Esophagus squamous epithelium (tissue), 5 donors: ENCODE measurements at regions not wholly inside any gene's neighbourhood (a gene's known extent, or its start where the extent isn't known, plus 50 kb on each side); places are given as distances from the start of the nearest gene placed in this dataset.
"Not testable (repeated sequence)": the region's sequence is repeated elsewhere in the genome, so short reads cannot be mapped to it uniquely, and the experiment has no call there.

Experiments used
- DNase-seq: peaks from one replicate; lab custom pipeline; 2025; lab: John Stamatoyannopoulos, UW
- H3K27ac ChIP-seq, 4 donors: fragments of 200-600 bp; sonication (generic); one replicate each; pipeline ENCODE4 v1.5.1; 2016 to 2019; ENCODE audit warnings: mild to moderate bottlenecking in 1 of 4
- H3K27me3 ChIP-seq, 4 donors: fragments of 200-600 bp; sonication (generic); 1 replicate in 3 of 4; 2 replicates in 1 of 4; pipeline versions ENCODE4 v1.5.1 to v1.6.0; 2017 to 2021; ENCODE audit warnings: antibody characterized with exemption in 1 of 4
- H3K36me3 ChIP-seq, 3 donors: fragments of 200-600 bp; sonication (generic); one replicate each; pipeline ENCODE4 v1.5.1; 2016 to 2019
- H3K4me1 ChIP-seq, 3 donors: fragments of 200-600 bp; sonication (generic); one replicate each; pipeline ENCODE4 v1.5.1; 2017 to 2019
- H3K4me3 ChIP-seq, 4 donors: fragments of 200-600 bp; sonication (generic); 1 replicate in 3 of 4; 2 replicates in 1 of 4; pipeline ENCODE4 v1.5.1; 2016 to 2019; ENCODE audit warnings: mild to moderate bottlenecking in 2 of 4, moderate library complexity in 1 of 4
- H3K9me3 ChIP-seq, 3 donors: fragments of 200-600 bp; sonication (generic); one replicate each; pipeline ENCODE4 v1.5.1; 2016 to 2019
- CTCF ChIP-seq, 6 experiments: fragments of 450-650 bp in 4 of 6; fragments of 200-600 bp in 2 of 6; sonication (generic) in 2 of 6; IDR thresholded peaks; one replicate each; pipeline ENCODE4 v1.5.1; 2016 to 2019; ENCODE audit warnings: antibody characterized with exemption in 6 of 6, mild to moderate bottlenecking in 4 of 6, moderate library complexity in 4 of 6
- POLR2A ChIP-seq, 4 donors: fragments of 450-650 bp; IDR thresholded peaks; one replicate each; pipeline ENCODE4 v1.6.1; 2017; ENCODE audit warnings: antibody characterized with exemption in 4 of 4, mild to moderate bottlenecking in 4 of 4, moderate library complexity in 3 of 4
- WGBS, 2 donors: methylation state at CpG; one replicate each; pipeline ENCODE4 v1.1.5; 2018; 5-methylcytosine and 5-hydroxymethylcytosine counted together
- intact Hi-C: fragments of 100-400 bp; cut with DNase I; formaldehyde crosslinking; loops from one replicate; pipeline ENCODE4 v1.15.0; 2022
- donor health status: DM: yes; HTN: yes; CAD: no.

- Histone ChIP-seq H3K27ac (no peak overlapping the region), H3K27me3 (peaks cover 0 to 15% (median 0%) of the 10 kb centered on the region in 4 donors), H3K4me1 (no peaks in the 10 kb centered on the region), H3K9me3 (no peaks in the 10 kb centered on the region), H3K36me3 (no peaks in the 10 kb centered on the region), H3K4me3 (no peak overlapping the region)
- intact Hi-C loops = no loop called here
- DNase-seq = no peak
- WGBS, 2 donors = 81 to 95% methylated on average over 3 of the region's 3 CpGs
- TF ChIP-seq POLR2A (IDR thresholded peaks at IDR 0.05) (no peak), CTCF (IDR thresholded peaks at IDR 0.05) (no peak)
These were observed 241.7 kb upstream of the HDAC4 start for GRCh38 chr2:239642406-239643004.

DNA sequence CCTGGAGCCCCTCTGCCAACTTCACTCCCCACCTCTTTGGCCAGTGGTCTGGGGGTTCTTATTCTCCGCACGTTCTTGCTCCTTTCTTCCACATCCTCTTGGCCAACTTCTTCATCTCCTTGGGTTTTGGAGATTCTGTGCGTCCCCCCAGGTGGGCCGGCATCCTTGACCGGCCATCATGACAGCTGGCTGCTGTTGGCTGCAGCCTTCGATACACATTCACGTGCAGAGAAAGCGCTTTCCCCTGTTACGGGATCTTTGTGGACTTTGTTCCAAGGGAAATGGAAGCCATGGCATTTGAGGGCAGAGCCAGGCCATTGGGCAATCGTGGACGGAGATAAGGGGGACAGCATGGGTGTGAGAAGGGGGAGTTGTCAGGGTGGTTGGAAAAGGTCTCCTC is 241.1 kb upstream of the HDAC4 start:
- 83 to 93% methylated on average over 4 to 5 of the region's 11 CpGs for WGBS, 2 donors
- DNase-seq, H3K9me3 ChIP-seq, H3K4me1 ChIP-seq, H3K4me3 ChIP-seq, H3K27ac ChIP-seq, H3K36me3 ChIP-seq, intact Hi-C loops: not testable (repeated sequence)
- peaks cover 0 to 16% (median 0%) of the 10 kb centered on the region in 4 donors for H3K27me3 ChIP-seq

GRCh38 chr2:239640676-239641578 is 240.1 kb upstream of the HDAC4 start:
- Histone ChIP-seq H3K4me1 (no peaks in the 10 kb centered on the region), H3K27me3 (peaks cover 0 to 11% (median 0%) of the 10 kb centered on the region in 4 donors), H3K27ac (no peak overlapping the region), H3K9me3 (peaks cover 0 to 6% (median 0%) of the 10 kb centered on the region in 3 donors), H3K4me3 (no peak overlapping the region), H3K36me3 (no peaks in the 10 kb centered on the region)
- intact Hi-C loops = no loop called here
- TF ChIP-seq CTCF (IDR thresholded peaks at IDR 0.05) = no peak
- no peak for TF ChIP-seq POLR2A (IDR thresholded peaks at IDR 0.05)
- WGBS, 2 donors = 78 to 90% methylated on average over 8 to 10 of the region's 16 CpGs
- no peak for DNase-seq

DNA sequence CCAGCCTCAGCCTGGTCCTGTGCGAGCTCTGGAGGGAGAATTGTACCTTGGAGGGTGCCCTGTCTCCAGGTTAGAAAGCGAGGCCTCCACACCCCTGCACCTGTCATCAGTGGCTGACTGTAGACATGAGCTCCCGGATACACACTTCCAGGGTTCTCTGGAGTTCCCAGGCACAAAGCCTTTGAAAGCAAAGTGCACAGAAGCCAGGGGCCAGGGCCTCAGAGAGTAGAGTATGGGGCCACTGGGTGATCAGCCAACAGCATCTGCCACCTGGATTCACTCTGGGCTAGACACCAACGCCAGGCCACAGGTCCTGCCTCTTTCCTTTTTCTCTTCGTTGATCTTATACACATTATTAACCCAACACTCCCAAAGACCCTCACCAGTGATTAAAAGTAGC is 239.4 kb upstream of the HDAC4 start:
- TF ChIP-seq POLR2A (IDR thresholded peaks at IDR 0.05) (no peak), CTCF (IDR thresholded peaks at IDR 0.05) (no peak)
- Histone ChIP-seq H3K27ac (no peak overlapping the region), H3K27me3 (peaks cover 0 to 12% (median 0%) of the 10 kb centered on the region in 4 donors), H3K4me1 (no peaks in the 10 kb centered on the region), H3K36me3 (no peaks in the 10 kb centered on the region), H3K4me3 (no peak overlapping the region), H3K9me3 (peaks cover 0 to 7% (median 0%) of the 10 kb centered on the region in 3 donors)
- WGBS, 2 donors = 83 to 89% methylated on average over 4 to 5 of the region's 5 CpGs
- DNase-seq = no peak
- intact Hi-C loops = no loop called here

GRCh38 chr2:239639421-239640185 is 238.8 kb upstream of the HDAC4 start:
- no peak overlapping the region for H3K27ac ChIP-seq
- intact Hi-C loops = no loop called here
- no peak for TF ChIP-seq POLR2A (IDR thresholded peaks at IDR 0.05)
- no peak for TF ChIP-seq CTCF (IDR thresholded peaks at IDR 0.05)
- no peak overlapping the region for H3K4me3 ChIP-seq
- peaks cover 0 to 18% (median 0%) of the 10 kb centered on the region in 4 donors for H3K27me3 ChIP-seq
- DNase-seq = no peak
- peaks cover 0 to 7% (median 0%) of the 10 kb centered on the region in 3 donors for H3K9me3 ChIP-seq
- H3K36me3 ChIP-seq = no peaks in the 10 kb centered on the region
- no peaks in the 10 kb centered on the region for H3K4me1 ChIP-seq
- WGBS, 2 donors = 81 to 83% methylated on average over 3 to 5 of the region's 5 CpGs
